ENCODE measurements at regions not wholly inside any gene's neighbourhood (a gene's known extent, or its start where the extent isn't known, plus 50 kb on each side); places are given as distances from the start of the nearest gene placed in this dataset.

GRCh38 chr4:11197631-11198341, 230.9 kb downstream of the HS3ST1 start:
- H3K4me3 ChIP-seq, result no peak overlapping the region
- DNase-seq (ENCODE audit: low spot score in 2 of 2), result no peak
- H3K4me1 ChIP-seq, result no peaks in the 10 kb centered on the region
- 84 to 88% methylated on average over 8 of the region's 8 CpGs for WGBS, 2 donors
- TF ChIP-seq CTCF (IDR thresholded peaks at IDR 0.05) (no peak), POLR2A (IDR thresholded peaks at IDR 0.05) (no peak), EP300 (IDR thresholded peaks at IDR 0.05) (no peak)
- H3K36me3 ChIP-seq, result no peaks in the 10 kb centered on the region
- H3K9me3 ChIP-seq, result no peaks in the 10 kb centered on the region
- no peaks in the 10 kb centered on the region for H3K27me3 ChIP-seq
- no peak overlapping the region for H3K27ac ChIP-seq

GRCh38 chr4:11196927-11197522, 231.7 kb downstream of the HS3ST1 start:
- Histone ChIP-seq H3K4me1 (no peaks in the 10 kb centered on the region), H3K36me3 (no peaks in the 10 kb centered on the region), H3K27me3 (no peaks in the 10 kb centered on the region), H3K9me3 (no peaks in the 10 kb centered on the region), H3K27ac (no peak overlapping the region), H3K4me3 (no peak overlapping the region)
- WGBS, 2 donors, result 57 to 59% methylated on average over 4 of the region's 4 CpGs
- DNase-seq (ENCODE audit: low spot score in 2 of 2), result no peak
- TF ChIP-seq EP300 (IDR thresholded peaks at IDR 0.05) (no peak), POLR2A (IDR thresholded peaks at IDR 0.05) (no peak), CTCF (IDR thresholded peaks at IDR 0.05) (no peak)

GRCh38 chr4:11194431-11194830, 234.3 kb downstream of the HS3ST1 start:
- H3K27ac ChIP-seq, result no peak overlapping the region
- TF ChIP-seq POLR2A (IDR thresholded peaks at IDR 0.05), result no peak
- no peak for TF ChIP-seq CTCF (IDR thresholded peaks at IDR 0.05)
- no peak for TF ChIP-seq EP300 (IDR thresholded peaks at IDR 0.05)
- H3K36me3 ChIP-seq, result no peaks in the 10 kb centered on the region
- H3K4me1 ChIP-seq, result peaks cover 0 to 7% (median 0%) of the 10 kb centered on the region in 4 donors
- no peak for DNase-seq (ENCODE audit: low spot score in 2 of 2)
- no peaks in the 10 kb centered on the region for H3K9me3 ChIP-seq
- H3K27me3 ChIP-seq, result no peaks in the 10 kb centered on the region
- WGBS, 2 donors, result 53 to 62% methylated on average over 3 of the region's 3 CpGs
- H3K4me3 ChIP-seq, result no peak overlapping the region

DNA sequence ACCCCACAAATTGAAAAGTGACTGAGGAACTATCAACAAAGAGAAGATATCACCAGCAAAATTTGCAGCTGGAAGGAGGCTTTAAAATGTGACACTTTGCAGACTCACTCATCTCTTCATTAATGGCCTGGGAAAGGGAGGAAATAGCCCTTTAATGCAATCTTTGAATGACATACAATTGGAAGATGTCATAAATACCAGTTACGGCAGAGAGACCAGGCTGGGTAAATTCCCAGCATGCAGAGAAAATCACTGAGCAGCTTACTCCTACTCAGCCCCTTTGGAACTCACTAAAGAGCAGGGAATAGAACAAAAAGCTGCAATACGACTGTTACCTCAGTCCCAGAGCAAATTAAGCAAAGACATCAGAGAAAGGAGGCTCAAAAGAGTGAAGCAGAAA, 238.9 kb downstream of the HS3ST1 start:
- WGBS, 2 donors, result 15 to 21% methylated on average over 2 of the region's 2 CpGs
- no peak for TF ChIP-seq CTCF (IDR thresholded peaks at IDR 0.05)
- no peak for TF ChIP-seq EP300 (IDR thresholded peaks at IDR 0.05)
- TF ChIP-seq POLR2A (IDR thresholded peaks at IDR 0.05), result no peak
- no peaks in the 10 kb centered on the region for H3K27me3 ChIP-seq

GRCh38 chr4:11183356-11183740, 245.3 kb downstream of the HS3ST1 start:
- DNase-seq (ENCODE audit: low spot score in 2 of 2), result no peak
- TF ChIP-seq EP300 (IDR thresholded peaks at IDR 0.05) (no peak), POLR2A (IDR thresholded peaks at IDR 0.05) (no peak)
- Histone ChIP-seq H3K9me3 (no peaks in the 10 kb centered on the region), H3K27me3 (no peaks in the 10 kb centered on the region), H3K27ac (no peak overlapping the region), H3K4me1 (no peaks in the 10 kb centered on the region), H3K4me3 (no peak overlapping the region), H3K36me3 (no peaks in the 10 kb centered on the region)
- WGBS, 2 donors, result 19 to 21% methylated on average over 2 of the region's 2 CpGs

More for the DNA sequence above, 238.9 kb downstream of the HS3ST1 start:
- H3K4me1 ChIP-seq, result peaks cover 0 to 7% (median 0%) of the 10 kb centered on the region in 4 donors
- no peak overlapping the region for H3K27ac ChIP-seq
- H3K4me3 ChIP-seq, result no peak overlapping the region
- no peaks in the 10 kb centered on the region for H3K9me3 ChIP-seq
- DNase-seq (ENCODE audit: low spot score in 2 of 2), result no peak
- H3K36me3 ChIP-seq, result no peaks in the 10 kb centered on the region

Data from tibial nerve (tissue), 4 donors.